GM18519 (cell line): ENCODE measurements at regions not wholly inside any gene's neighbourhood (a gene's known extent, or its start where the extent isn't known, plus 50 kb on each side); places are given as distances from the start of the nearest gene placed in this dataset.

Source experiments
- ATAC-seq: cut with Tn5 transposase; IDR thresholded peaks from one replicate; pipeline ENCODE4 v1.9.1; 2021; ENCODE audit warnings: mild to moderate bottlenecking, moderate library complexity; ENCODE audit not compliant: unreplicated experiment, low FRiP score

DNA sequence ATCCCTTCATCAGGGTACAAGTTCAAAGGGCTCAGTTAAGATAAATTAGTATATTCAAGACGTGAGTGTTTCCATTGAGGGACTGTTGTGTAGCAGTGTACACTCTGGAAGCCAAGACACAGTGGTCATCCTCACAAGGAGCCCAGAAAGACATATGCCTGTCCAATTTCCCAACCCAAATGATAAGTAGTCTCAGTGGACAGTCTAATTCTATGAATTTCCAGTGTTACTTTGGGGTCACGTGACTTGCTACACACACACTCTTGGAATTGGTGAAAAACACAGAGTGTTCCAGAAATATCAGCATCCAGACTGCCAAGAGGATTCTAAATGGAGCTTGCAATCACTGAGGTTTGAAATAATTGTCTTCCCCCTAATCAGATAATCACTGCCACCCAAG lies 365.1 kb downstream of the WDR11 start:
- no peak for ATAC-seq

DNA sequence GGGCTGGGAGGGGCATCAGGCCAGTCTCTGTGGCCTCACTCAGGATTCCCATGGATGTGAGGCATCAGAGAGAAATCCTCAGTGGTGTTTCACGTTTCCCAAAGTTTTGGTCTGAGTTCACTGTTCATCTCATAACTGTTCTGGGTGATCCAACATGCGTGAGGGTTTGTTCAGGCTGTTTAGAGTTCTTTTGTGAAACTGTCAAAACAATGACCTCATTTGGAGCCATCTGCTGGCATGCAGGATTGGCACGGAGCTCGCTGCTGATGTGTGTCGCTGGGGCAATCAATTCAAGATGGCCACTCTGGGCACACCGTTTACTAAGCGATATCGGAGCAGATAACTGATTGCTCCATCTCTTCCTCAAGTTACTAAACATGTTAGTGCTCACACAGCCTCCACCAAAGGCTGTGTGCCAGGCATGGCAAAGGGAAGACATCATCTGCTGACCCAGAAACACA lies 365.6 kb downstream of the WDR11 start:
- no peak for ATAC-seq

- ATAC-seq = no peak
Observed at GRCh38 chr10:121217331-121217730, 366.2 kb downstream of the WDR11 start.

GRCh38 chr10:121221072-121221471 lies 369.9 kb downstream of the WDR11 start:
- ATAC-seq = no peak

DNA sequence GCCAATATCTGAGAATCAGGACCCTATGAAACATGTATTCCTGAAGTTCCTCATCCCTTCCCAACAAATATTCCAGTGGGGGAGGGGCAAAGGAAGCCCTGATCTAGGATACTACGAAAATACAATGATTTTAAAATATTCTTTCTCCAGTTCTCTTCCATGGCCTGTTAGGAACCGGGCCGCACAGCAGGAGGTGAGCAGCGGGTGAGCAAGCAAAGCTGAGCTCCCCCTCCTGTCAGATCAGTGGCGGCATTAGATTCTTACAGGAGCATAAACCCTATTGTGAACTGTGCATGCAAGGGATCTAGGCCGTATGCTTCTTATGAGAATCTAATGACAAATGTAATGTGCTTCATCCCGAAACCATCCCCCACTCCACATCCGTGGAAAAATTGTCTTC lies 370.8 kb downstream of the WDR11 start:
- no peak for ATAC-seq

DNA sequence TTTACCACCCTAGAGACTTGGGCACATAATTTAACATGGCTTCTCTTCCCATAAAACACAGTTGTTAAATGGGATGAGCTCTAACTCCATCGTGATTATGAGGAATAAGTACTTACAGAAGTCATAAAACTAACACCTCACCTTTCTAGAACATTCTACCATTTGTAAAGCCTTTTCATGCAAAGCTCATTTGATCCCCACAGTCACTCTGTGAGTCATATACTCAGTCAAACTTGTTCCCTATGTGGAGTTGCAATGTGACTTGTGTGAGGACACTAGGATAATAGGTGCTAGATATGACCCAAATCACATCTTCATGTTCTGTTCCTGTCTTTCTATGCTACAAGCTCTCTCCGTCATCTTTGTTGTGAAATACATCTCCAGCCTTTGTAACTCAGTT lies 371.7 kb downstream of the WDR11 start:
- ATAC-seq = no peak

GRCh38 chr10:121231079-121231478 lies 367.2 kb downstream of the FGFR2 start:
- ATAC-seq = no peak

DNA sequence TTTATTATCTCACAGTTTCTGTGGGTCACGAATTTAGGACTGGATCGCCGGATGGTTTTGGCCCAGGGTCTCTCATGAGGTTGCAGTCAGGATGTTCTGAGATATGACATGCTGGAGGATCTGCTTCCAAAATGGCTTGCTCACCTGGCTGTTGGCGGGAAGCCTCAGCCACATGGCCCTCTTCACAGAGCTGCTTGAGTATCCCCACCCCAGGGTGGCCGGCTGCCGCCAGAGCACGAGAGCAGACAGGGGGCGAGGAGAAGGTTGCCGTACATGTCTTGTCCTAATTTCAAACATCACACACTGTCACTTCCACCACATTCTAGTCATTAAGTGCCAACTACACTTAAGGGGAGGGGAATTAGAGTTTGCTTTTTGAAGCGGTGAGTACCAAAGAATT lies 365.8 kb downstream of the FGFR2 start:
- no peak for ATAC-seq

DNA sequence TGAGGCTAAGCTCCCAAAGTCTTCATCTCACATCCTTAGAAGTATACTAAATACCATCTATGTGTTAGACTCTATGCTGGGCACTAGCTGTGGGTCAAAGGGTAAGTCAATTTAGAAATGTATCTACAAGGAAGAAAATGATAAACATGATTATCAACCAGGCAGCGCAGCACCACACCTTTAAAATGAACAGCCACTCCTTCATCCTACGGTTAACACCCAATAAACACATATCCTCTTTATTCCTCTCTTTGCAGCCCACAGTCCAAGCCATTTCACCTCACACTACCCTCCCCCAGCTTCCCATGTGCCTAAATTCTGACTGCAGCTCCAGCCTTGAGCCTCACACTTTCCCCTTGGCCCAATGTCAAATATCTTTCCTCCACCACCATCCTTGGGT lies 362.6 kb downstream of the FGFR2 start:
- no peak for ATAC-seq

DNA sequence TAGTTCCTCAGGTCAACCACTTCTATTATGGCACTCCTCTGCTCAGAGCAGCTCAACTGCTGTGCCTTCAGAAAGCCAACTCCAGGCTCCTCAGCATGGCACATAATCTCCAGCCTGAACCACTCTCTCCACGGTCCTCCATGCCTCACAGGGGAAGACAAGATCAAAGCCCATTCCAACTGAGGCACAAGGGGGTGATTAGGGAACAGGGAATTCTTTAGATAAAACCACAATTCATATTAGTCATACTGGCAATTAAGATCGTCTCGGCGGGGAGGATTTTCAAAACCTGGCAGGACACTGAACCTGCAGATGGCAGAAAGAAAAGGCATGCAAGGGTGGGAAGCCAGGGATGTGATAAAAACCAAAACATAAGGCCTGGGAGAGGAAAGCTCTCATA lies 361.6 kb downstream of the FGFR2 start:
- ATAC-seq = no peak

DNA sequence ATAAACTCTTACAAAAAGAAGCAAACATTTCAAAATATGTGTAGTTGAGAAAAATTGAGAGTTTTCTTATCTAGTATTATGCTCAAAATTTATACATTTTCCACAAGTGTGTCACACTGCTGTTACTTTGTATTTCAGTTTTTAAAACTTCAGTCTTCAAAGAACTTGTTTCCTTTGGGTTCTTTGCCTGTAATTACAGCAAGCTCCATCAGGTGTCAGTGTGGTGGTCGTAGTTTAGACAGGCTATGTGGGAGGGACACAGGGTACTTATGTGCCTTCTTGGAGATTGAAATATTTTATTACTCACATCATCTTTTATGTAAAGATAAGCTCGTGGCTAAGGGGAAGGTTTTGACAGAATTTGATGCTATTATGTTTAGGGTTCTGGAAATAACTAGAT lies 360.5 kb downstream of the FGFR2 start:
- ATAC-seq = no peak

- ATAC-seq = no peak
Observed at GRCh38 chr10:121240011-121240410, 358.2 kb downstream of the FGFR2 start.

DNA sequence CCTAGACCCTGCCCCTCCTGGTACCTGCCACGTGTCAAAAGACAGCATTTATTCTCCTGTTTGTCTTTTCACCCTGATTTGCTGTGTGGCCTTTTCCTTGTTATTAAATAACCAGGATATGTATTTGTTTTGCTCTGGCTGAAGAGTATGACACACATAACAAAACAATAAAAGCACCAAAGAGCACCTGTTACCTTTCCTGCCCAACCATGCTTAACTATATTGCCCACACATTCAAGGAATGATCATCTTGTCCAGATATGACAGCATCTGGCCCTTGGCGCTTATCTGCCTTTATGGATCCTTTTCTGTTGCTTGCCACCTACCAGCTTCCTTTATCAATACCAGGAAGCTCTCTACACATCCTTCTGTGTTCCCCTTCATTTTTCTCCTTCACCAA lies 357.7 kb downstream of the FGFR2 start:
- no peak for ATAC-seq

- ATAC-seq = no peak
Observed at GRCh38 chr10:121241337-121241736, 356.9 kb downstream of the FGFR2 start.

- no peak for ATAC-seq
Observed at GRCh38 chr10:121242741-121243608, 355.3 kb downstream of the FGFR2 start.

DNA sequence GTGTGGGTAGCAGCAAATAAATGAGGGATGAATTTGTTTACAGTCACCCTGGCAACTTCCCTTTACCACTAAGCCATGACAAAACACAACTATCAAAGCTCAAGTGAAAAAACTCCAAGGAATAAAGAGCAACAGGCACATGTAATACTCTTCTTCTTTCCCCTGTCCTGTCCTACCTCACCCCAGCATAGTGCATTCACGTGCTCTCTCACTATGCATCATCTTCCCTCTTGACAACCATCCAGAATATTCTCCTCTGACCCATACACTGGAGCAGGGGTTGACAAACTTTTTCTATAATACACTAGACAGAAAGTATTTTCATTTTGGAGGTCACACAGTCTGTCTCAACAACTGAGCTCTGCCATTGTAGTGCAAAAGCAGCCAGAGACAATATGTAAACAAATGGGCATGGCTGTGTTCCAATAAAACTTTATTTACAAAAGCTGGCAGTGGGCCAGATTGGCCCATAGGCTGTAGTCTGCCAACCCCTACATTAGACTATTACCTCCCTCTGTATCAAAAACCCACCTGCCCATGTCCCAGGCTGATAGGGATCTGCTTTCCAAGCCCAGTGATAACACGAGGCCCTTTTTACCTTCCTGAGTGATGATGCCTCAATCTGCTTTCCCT lies 354.5 kb downstream of the FGFR2 start:
- ATAC-seq = no peak

DNA sequence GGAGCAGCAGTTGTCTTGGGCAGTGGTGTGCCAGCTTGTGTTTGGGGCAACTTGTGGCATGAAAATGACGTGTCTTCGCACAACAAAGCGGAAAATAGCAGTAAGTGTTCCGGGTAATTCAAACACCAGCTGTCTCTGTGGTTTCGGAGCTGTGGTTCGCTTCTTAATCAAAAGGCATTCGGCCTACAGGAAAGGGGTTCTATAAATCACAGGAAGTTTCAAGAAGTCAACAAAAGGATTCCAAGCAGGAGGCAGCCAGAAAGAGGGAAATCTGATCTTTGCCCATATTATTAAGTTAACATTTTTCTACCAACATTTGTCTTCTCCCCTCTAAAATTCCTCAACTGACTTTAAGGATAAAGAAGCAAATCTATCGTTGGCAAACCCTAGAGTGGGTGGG lies 353.4 kb downstream of the FGFR2 start:
- ATAC-seq = no peak

DNA sequence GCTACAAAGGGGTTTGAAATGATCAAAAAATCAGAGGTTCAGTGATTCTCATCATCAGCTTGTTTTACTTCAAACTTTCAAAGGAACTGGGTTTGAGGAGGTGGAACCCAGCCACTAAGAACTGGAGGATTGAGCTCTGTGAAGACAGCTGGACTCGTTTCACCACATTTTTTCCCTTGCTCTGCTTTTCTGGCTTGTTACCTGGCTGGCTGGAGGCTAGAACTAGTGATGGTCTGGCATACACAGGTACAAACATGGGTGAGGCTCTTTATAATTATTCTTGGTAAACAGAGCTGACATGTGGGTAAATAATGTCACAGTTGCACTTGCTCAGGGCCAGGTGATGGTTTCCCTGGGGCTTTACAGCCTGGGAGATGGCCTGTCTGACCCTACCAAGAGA lies 352.5 kb downstream of the FGFR2 start:
- no peak for ATAC-seq

- no peak for ATAC-seq
Observed at GRCh38 chr10:121248266-121248665, 350.0 kb downstream of the FGFR2 start.

DNA sequence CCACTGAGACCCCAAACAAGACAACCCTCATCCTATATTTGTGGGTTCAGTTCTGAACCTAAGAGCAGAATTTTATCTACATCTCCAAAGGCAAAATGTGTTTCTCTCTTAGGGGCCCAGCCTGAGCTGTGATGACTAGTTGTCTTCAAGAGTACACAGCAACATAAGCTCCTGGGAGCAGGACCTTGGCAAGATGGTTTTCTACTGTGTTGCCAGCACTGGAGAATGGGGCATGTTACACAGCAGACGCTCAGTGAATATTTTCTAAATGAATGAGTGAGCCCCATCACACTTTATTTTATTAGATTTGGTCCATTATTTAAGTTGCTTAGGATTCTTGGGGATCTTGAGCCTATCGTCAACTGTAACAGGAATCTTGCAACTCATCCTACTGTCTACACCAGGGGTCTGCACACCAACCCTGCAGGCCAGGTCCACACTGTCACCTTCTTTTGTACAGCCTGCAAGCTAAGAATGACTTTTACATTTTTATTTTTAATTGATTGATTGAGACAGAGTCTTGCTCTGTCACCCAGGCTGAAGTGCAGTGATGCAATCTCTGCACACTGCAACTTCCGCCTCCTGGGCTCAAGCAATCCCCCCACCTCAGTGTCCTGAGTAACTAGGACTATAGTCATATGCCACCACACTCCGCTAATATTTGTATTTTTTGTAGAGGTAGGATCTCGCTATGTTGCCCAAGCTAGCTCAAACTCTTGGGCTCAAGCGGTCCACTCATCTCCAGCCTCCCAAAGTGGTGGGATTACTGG lies 347.1 kb downstream of the FGFR2 start:
- no peak for ATAC-seq

DNA sequence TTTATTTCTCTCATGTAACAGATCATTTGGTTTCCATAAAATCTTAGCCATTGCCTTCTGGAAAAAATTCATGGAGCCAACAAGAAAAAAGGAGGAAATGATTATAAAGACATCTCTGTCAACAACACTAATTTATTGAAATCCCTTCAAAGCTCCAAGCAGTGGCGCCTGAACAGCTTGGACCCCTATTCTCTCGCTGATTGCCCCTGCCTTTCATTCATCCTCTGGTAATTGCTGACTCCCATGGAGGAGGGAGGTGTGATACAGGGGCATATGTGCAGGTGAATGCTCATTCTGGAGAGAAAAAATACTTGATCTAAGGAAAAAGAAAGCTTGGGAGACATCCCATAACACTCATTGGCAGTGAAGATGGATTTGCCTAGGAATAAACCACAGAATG lies 345.5 kb downstream of the FGFR2 start:
- ATAC-seq = no peak
